ENCODE measurements at regions not wholly inside any gene's neighbourhood (a gene's known extent, or its start where the extent isn't known, plus 50 kb on each side); places are given as distances from the start of the nearest gene placed in this dataset.
"Not testable (repeated sequence)": the region's sequence is repeated elsewhere in the genome, so short reads cannot be mapped to it uniquely, and the experiment has no call there.

DNA sequence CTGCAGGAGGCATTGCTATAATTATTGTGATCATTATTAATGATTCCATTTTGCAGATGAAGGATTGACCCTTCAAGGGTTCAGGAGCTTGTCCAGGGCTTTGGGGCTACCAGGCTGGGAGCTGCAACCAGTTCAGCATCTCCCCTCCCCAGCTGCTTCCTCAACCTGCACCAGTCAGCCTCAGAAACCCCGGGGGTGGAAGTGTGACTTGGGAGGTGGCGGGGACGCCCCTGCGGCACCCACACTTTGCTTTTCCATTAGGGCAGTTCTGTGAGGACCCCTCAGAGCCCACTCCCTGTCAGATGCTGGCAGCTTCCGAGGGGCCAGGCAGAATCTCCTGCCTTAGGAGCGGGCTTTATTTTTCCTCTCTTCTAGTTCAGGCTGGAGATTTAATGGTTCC, 85.6 kb downstream of the OLFM1 start:
- Mint-ChIP-seq H3K4me1 (peaks cover 6% of the 10 kb centered on the region), H3K4me3 (no peak overlapping the region), H3K36me3 (no peaks in the 10 kb centered on the region), H3K27ac (no peak overlapping the region), H3K9me3 (no peaks in the 10 kb centered on the region), H3K27me3 (ENCODE audit: insufficient read depth, low read depth) (peaks cover 12% of the 10 kb centered on the region)
- Histone ChIP-seq H3K4me1 (no peaks in the 10 kb centered on the region), H4K20me1 (ENCODE audit: low read depth) (no peaks in the 10 kb centered on the region), H3F3A (ENCODE audit: low read depth) (no peaks in the 10 kb centered on the region), H3K27me3 (no peaks in the 10 kb centered on the region), H3K79me2 (ENCODE audit: low read depth) (no peaks in the 10 kb centered on the region), H3K4me2 (no peak overlapping the region), H2AFZ (replicated peaks) (no peak overlapping the region), H3K9ac (no peak overlapping the region), H3K27ac (no peak overlapping the region), H3K4me3 (no peak overlapping the region), H3K9me3 (ENCODE audit: low read depth) (no peaks in the 10 kb centered on the region), H3K36me3 (no peaks in the 10 kb centered on the region)
- DNase-seq (ENCODE audit: low spot score), result no peak
- TF ChIP-seq CTCF (IDR thresholded peaks at IDR 0.05) (no peak), EZH2 (IDR thresholded peaks at IDR 0.05) (no peak), EZH2phosphoT487 (IDR thresholded peaks at IDR 0.05) (no peak)

- H3K9me3 ChIP-seq (ENCODE audit: low read depth), result no peaks in the 10 kb centered on the region
- no peak overlapping the region for H3K9ac ChIP-seq
- H2AFZ ChIP-seq (replicated peaks), result no peak overlapping the region
- H3K36me3 ChIP-seq, result no peaks in the 10 kb centered on the region
- Mint-ChIP-seq H3K27ac (no peak overlapping the region), H3K27me3 (ENCODE audit: insufficient read depth, low read depth) (peaks cover 14% of the 10 kb centered on the region), H3K36me3 (no peaks in the 10 kb centered on the region), H3K4me1 (peaks cover 6% of the 10 kb centered on the region), H3K9me3 (no peaks in the 10 kb centered on the region), H3K4me3 (no peak overlapping the region)
- H3F3A ChIP-seq (ENCODE audit: low read depth), result no peaks in the 10 kb centered on the region
- TF ChIP-seq EZH2 (IDR thresholded peaks at IDR 0.05), result no peak
- TF ChIP-seq EZH2phosphoT487 (IDR thresholded peaks at IDR 0.05), result no peak
- no peak for TF ChIP-seq CTCF (IDR thresholded peaks at IDR 0.05)
- no peak overlapping the region for H3K4me2 ChIP-seq
- no peaks in the 10 kb centered on the region for H3K4me1 ChIP-seq
- no peaks in the 10 kb centered on the region for H3K27me3 ChIP-seq
- H3K27ac ChIP-seq, result no peak overlapping the region
- DNase-seq (ENCODE audit: low spot score), result no peak
- no peak overlapping the region for H3K4me3 ChIP-seq
- no peaks in the 10 kb centered on the region for H4K20me1 ChIP-seq (ENCODE audit: low read depth)
- H3K79me2 ChIP-seq (ENCODE audit: low read depth), result no peaks in the 10 kb centered on the region
Measured at GRCh38 chr9:135174248-135174647, 86.8 kb downstream of the OLFM1 start.

DNA sequence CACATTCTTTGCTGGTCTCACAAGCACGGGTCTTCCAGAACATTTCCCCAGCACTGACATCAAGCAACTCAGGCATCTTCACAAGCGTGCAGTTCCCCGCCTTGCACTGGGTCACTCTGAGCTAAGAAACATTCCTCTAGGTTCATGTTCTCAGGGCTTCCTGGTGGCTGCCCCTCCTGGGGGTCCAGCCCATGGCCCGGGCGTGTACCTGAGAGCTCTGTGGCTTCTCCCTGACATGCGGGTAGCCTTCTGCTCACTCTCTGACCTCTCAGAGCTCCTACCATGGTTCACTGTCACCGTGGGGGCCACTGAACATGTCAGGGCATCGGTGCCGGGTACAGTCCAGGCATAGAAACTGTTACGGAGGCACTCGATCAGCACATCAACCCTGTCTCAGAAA, 87.5 kb downstream of the OLFM1 start:
- Histone ChIP-seq H3K27me3 (no peaks in the 10 kb centered on the region), H3K4me1 (no peaks in the 10 kb centered on the region), H3K36me3 (no peaks in the 10 kb centered on the region), H2AFZ (replicated peaks) (no peak overlapping the region), H4K20me1 (ENCODE audit: low read depth) (no peaks in the 10 kb centered on the region), H3K79me2 (ENCODE audit: low read depth) (no peaks in the 10 kb centered on the region), H3K4me2 (no peak overlapping the region), H3K9me3 (ENCODE audit: low read depth) (no peaks in the 10 kb centered on the region), H3K9ac (no peak overlapping the region), H3F3A (ENCODE audit: low read depth) (no peaks in the 10 kb centered on the region), H3K27ac (no peak overlapping the region), H3K4me3 (no peak overlapping the region)
- no peak overlapping the region for H3K27ac Mint-ChIP-seq
- no peaks in the 10 kb centered on the region for H3K36me3 Mint-ChIP-seq
- TF ChIP-seq EZH2phosphoT487 (IDR thresholded peaks at IDR 0.05) (no peak), EZH2 (IDR thresholded peaks at IDR 0.05) (no peak), CTCF (IDR thresholded peaks at IDR 0.05) (no peak)
- peaks cover 3% of the 10 kb centered on the region for H3K4me1 Mint-ChIP-seq
- peaks cover 10% of the 10 kb centered on the region for H3K27me3 Mint-ChIP-seq (ENCODE audit: insufficient read depth, low read depth)
- no peak overlapping the region for H3K4me3 Mint-ChIP-seq
- DNase-seq (ENCODE audit: low spot score), result no peak
- no peaks in the 10 kb centered on the region for H3K9me3 Mint-ChIP-seq

GRCh38 chr9:135176284-135176683, 88.8 kb downstream of the OLFM1 start:
- H3F3A ChIP-seq (ENCODE audit: low read depth), result no peaks in the 10 kb centered on the region
- no peak overlapping the region for H3K27ac Mint-ChIP-seq
- H3K27me3 ChIP-seq, result no peaks in the 10 kb centered on the region
- H3K4me1 ChIP-seq, result no peaks in the 10 kb centered on the region
- no peak overlapping the region for H3K27ac ChIP-seq
- H3K27me3 Mint-ChIP-seq (ENCODE audit: insufficient read depth, low read depth), result peaks cover 10% of the 10 kb centered on the region
- no peak overlapping the region for H3K4me3 Mint-ChIP-seq
- H3K9me3 ChIP-seq (ENCODE audit: low read depth), result no peaks in the 10 kb centered on the region
- no peak for DNase-seq (ENCODE audit: low spot score)
- H2AFZ ChIP-seq (replicated peaks), result no peak overlapping the region
- H3K4me3 ChIP-seq, result no peak overlapping the region
- peaks cover 3% of the 10 kb centered on the region for H3K4me1 Mint-ChIP-seq
- H3K9me3 Mint-ChIP-seq, result no peaks in the 10 kb centered on the region
- no peaks in the 10 kb centered on the region for H4K20me1 ChIP-seq (ENCODE audit: low read depth)
- H3K79me2 ChIP-seq (ENCODE audit: low read depth), result no peaks in the 10 kb centered on the region
- H3K36me3 Mint-ChIP-seq, result no peaks in the 10 kb centered on the region
- H3K9ac ChIP-seq, result no peak overlapping the region
- no peak overlapping the region for H3K4me2 ChIP-seq
- no peak for TF ChIP-seq EZH2phosphoT487 (IDR thresholded peaks at IDR 0.05)
- no peak for TF ChIP-seq CTCF (IDR thresholded peaks at IDR 0.05)
- no peak for TF ChIP-seq EZH2 (IDR thresholded peaks at IDR 0.05)
- no peaks in the 10 kb centered on the region for H3K36me3 ChIP-seq

DNA sequence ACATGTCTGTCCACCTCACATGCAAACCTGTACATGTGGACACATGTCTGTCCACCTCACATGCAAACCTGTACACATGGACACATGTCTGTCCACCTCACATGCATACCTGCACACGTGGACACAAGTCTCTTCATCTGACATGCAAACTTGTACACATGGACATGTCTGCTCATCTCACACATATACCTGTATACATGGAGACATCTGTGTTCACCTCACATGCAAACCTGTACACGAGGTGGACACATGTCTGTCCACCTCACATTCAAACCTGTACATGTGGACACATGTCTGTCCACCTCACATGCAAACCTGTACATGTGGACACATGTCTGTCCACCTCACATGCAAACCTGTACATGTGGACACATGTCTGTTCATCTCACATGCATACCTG, 90.1 kb downstream of the OLFM1 start:
- H3K4me1 Mint-ChIP-seq, result not testable (repeated sequence)

More for the DNA sequence above, 90.1 kb downstream of the OLFM1 start:
- H3F3A ChIP-seq (ENCODE audit: low read depth); H3K27me3 Mint-ChIP-seq (ENCODE audit: insufficient read depth, low read depth); H3K79me2 ChIP-seq (ENCODE audit: low read depth); H3K4me3 ChIP-seq; DNase-seq (ENCODE audit: low spot score); H3K27ac ChIP-seq; H3K27me3 ChIP-seq; H3K4me2 ChIP-seq; H3K9ac ChIP-seq; H3K27ac Mint-ChIP-seq; H3K4me1 ChIP-seq; H3K9me3 ChIP-seq (ENCODE audit: low read depth); H4K20me1 ChIP-seq (ENCODE audit: low read depth); H3K4me3 Mint-ChIP-seq; H3K9me3 Mint-ChIP-seq; H3K36me3 Mint-ChIP-seq; H2AFZ ChIP-seq (replicated peaks); H3K36me3 ChIP-seq: not testable (repeated sequence)
